OCI-LY3 (cell line): ENCODE measurements at regions not wholly inside any gene's neighbourhood (a gene's known extent, or its start where the extent isn't known, plus 50 kb on each side); places are given as distances from the start of the nearest gene placed in this dataset.

ENCODE experiments used
- H2AFZ ChIP-seq: fragments of 200-600, 300-600 bp; shearing (Covaris generic); 2 replicates; pipeline ENCODE4 v1.6.0; 2014; ENCODE audit warnings: antibody characterized with exemption, low read depth, low read length
- H3K27ac ChIP-seq: fragments of 200-600, 300-600 bp; sonication (generic); 2 replicates; pipeline ENCODE4 v1.5.1; 2014; ENCODE audit warnings: mild to moderate bottlenecking, low read length, moderate library complexity, mixed read lengths
- H3K27me3 ChIP-seq: fragments of 200-600, 300-600 bp; sonication (generic); 2 replicates; pipeline ENCODE4 v1.6.1; 2014; ENCODE audit warnings: low read depth, low read length, mixed read lengths
- H3K36me3 ChIP-seq: fragments of 200-600, 300-600 bp; sonication (generic); replicated peaks from 2 replicates; pipeline ENCODE3; 2014; ENCODE audit warnings: low read depth, low read length, mixed read lengths
- H3K4me1 ChIP-seq: fragments of 300-600, 200-600 bp; sonication (generic); 2 replicates; pipeline ENCODE4 v1.6.1; 2014; ENCODE audit warnings: low read length, mixed read lengths
- H3K4me2 ChIP-seq: fragments of 200-600, 300-600 bp; sonication (generic); 2 replicates; pipeline ENCODE4 v1.6.1; 2014; ENCODE audit warnings: low read length, mixed read lengths
- H3K4me3 ChIP-seq: fragments of 300-600, 200-600 bp; sonication (generic); 2 replicates; pipeline ENCODE4 v1.5.1; 2014; ENCODE audit warnings: antibody characterized with exemption, mild to moderate bottlenecking, low read length, moderate library complexity
- H3K79me2 ChIP-seq: fragments of 300-600, 200-600 bp; shearing (Covaris generic); 2 replicates; pipeline ENCODE4 v1.6.1; 2014; ENCODE audit warnings: mild to moderate bottlenecking, low read length, mixed read lengths
- H3K9ac ChIP-seq: fragments of 300-600, 200-600 bp; shearing (Covaris generic); 2 replicates; pipeline ENCODE4 v1.6.0; 2014; ENCODE audit warnings: mild to moderate bottlenecking, low read length, moderate library complexity
- H3K9me3 ChIP-seq: fragments of 200-600, 300-600 bp; shearing (Covaris generic); 2 replicates; pipeline ENCODE4 v1.6.1; 2014; ENCODE audit warnings: low read length, mixed read lengths; ENCODE audit not compliant: insufficient read depth
- H4K20me1 ChIP-seq: fragments of 200-600, 300-600 bp; sonication (generic); 2 replicates; pipeline ENCODE4 v1.6.1; 2016; ENCODE audit warnings: low read length, mixed read lengths; ENCODE audit not compliant: insufficient read depth
- CTCF ChIP-seq: fragments of 200-600, 300-600 bp; sonication (generic); IDR thresholded peaks from 2 replicates; pipeline ENCODE4 v1.5.1; 2014; ENCODE audit warnings: antibody characterized with exemption, low read length, low read depth
- EZH2phosphoT487 ChIP-seq: fragments of 200-600 bp; shearing (Covaris generic); IDR thresholded peaks from 2 replicates; pipeline ENCODE4 v1.6.1; 2018; ENCODE audit warnings: antibody characterized with exemption, mixed run types, low read depth

GRCh38 chr3:64799606-64800005 is 111.8 kb upstream of the ADAMTS9 start:
- Histone ChIP-seq H3K9ac (no peak overlapping the region), H3K27ac (no peak overlapping the region), H3K4me1 (no peaks in the 10 kb centered on the region), H4K20me1 (no peaks in the 10 kb centered on the region; the same call in 1 of the 2 replicates), H3K27me3 (peaks cover 9% of the 10 kb centered on the region; the same call in 1 of the 2 replicates), H3K79me2 (no peaks in the 10 kb centered on the region), H2AFZ (no peak overlapping the region), H3K9me3 (no peaks in the 10 kb centered on the region), H3K4me2 (no peak overlapping the region), H3K36me3 (no peaks in the 10 kb centered on the region), H3K4me3 (no peak overlapping the region)
- TF ChIP-seq EZH2phosphoT487: no peak

DNA sequence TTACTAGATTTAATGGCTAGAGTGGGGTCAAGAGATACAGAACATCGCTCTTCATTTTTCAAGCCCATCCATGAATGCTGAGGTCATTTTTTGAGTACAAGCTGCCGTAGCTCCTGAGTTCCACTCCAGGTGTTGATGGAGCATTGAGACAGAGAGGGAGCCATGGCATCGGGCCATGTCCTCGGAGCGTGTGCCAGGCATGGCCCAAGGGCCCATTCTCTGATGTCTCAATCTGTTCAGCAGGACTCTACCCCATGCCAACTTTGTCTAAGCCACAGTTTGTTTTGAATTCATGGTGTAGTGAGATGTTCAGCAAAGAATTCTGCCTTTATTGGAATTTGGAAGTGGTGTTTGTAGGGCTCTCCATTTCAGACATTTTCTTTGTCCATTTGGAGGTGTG is 110.5 kb upstream of the ADAMTS9 start:
- Histone ChIP-seq H2AFZ (no peak overlapping the region), H3K9me3 (no peaks in the 10 kb centered on the region), H3K36me3 (no peaks in the 10 kb centered on the region), H3K4me2 (no peak overlapping the region), H4K20me1 (no peaks in the 10 kb centered on the region; the same call in 1 of the 2 replicates), H3K27me3 (peaks cover 5% of the 10 kb centered on the region; the same call in 1 of the 2 replicates), H3K4me1 (no peaks in the 10 kb centered on the region), H3K27ac (no peak overlapping the region), H3K4me3 (no peak overlapping the region), H3K9ac (no peak overlapping the region), H3K79me2 (no peaks in the 10 kb centered on the region)
- TF ChIP-seq CTCF (no peak), EZH2phosphoT487 (no peak)

GRCh38 chr3:64796607-64797399 is 109.0 kb upstream of the ADAMTS9 start:
- H3K4me2 ChIP-seq: no peak overlapping the region
- H3K27me3 ChIP-seq: no peaks in the 10 kb centered on the region; the same call in 1 of the 2 replicates
- H4K20me1 ChIP-seq: no peaks in the 10 kb centered on the region; the same call in 1 of the 2 replicates
- H3K79me2 ChIP-seq: no peaks in the 10 kb centered on the region
- H3K36me3 ChIP-seq: no peaks in the 10 kb centered on the region
- no peak overlapping the region for H3K9ac ChIP-seq
- H3K4me1 ChIP-seq: no peaks in the 10 kb centered on the region
- TF ChIP-seq CTCF: no peak
- TF ChIP-seq EZH2phosphoT487: no peak
- H2AFZ ChIP-seq: no peak overlapping the region
- H3K9me3 ChIP-seq: no peaks in the 10 kb centered on the region
- H3K27ac ChIP-seq: no peak overlapping the region
- H3K4me3 ChIP-seq: no peak overlapping the region

DNA sequence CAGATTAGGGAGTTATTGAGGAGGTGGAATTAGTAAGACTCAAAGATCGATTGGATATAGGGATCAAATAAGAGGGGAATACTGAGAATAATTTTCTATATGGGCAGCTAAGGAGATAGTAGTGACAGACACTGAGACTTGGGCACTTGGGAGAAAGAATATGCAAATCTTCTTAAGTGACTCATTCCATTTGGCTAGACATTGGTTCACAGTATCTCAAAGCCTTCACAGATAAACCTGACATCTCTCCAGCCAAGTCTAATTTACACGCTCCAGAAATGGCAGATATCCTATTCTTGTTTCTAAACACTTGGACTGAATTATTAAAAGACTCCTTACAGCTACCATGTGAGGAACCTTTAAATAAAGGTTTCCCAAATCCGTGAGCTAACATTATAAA is 104.6 kb upstream of the ADAMTS9 start:
- TF ChIP-seq EZH2phosphoT487 (no peak), CTCF (no peak)
- Histone ChIP-seq H3K4me3 (no peak overlapping the region), H3K79me2 (no peaks in the 10 kb centered on the region), H3K4me1 (no peaks in the 10 kb centered on the region), H3K27ac (no peak overlapping the region), H3K9ac (no peak overlapping the region), H3K4me2 (no peak overlapping the region), H3K27me3 (0 out of 2 replicates have a peak, but pooled peaks cover 2% of the 10 kb centered on the region), H2AFZ (no peak overlapping the region), H4K20me1 (no peaks in the 10 kb centered on the region), H3K9me3 (no peaks in the 10 kb centered on the region), H3K36me3 (no peaks in the 10 kb centered on the region)
